ENCODE measurements at regions not wholly inside any gene's neighbourhood (a gene's known extent, or its start where the extent isn't known, plus 50 kb on each side); places are given as distances from the start of the nearest gene placed in this dataset.

DNA sequence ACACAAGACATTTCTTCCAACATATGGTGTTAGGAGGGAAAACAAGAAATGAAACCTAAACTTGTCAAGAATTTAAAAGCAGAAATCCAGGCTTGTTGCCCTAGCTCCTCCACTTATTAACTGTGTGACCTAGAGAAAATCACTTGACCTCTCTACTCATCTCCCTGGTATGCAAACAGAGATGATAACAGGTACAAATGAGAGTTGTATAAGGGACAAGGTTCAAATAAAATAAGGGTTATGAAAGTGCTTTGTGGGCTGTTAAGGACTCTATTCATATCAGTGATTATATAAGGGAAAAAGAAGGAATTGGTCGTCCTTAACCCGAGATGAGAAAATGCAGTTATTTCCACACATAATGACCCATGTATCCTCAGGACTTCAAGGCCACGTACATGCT lies 372.7 kb upstream of the TENM4 start:
- TF ChIP-seq POLR2A (IDR thresholded peaks at IDR 0.05): no peak
- TF ChIP-seq, protein P1, sequence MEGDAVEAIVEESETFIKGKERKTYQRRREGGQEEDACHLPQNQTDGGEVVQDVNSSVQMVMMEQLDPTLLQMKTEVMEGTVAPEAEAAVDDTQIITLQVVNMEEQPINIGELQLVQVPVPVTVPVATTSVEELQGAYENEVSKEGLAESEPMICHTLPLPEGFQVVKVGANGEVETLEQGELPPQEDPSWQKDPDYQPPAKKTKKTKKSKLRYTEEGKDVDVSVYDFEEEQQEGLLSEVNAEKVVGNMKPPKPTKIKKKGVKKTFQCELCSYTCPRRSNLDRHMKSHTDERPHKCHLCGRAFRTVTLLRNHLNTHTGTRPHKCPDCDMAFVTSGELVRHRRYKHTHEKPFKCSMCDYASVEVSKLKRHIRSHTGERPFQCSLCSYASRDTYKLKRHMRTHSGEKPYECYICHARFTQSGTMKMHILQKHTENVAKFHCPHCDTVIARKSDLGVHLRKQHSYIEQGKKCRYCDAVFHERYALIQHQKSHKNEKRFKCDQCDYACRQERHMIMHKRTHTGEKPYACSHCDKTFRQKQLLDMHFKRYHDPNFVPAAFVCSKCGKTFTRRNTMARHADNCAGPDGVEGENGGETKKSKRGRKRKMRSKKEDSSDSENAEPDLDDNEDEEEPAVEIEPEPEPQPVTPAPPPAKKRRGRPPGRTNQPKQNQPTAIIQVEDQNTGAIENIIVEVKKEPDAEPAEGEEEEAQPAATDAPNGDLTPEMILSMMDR (IDR thresholded peaks at IDR 0.05): no peak
- no peak overlapping the region for H3K4me3 ChIP-seq
- no peak for DNase-seq
- no peaks in the 10 kb centered on the region for H3K36me3 ChIP-seq
- intact Hi-C loops (cut with DNase I): no loop called here
- no peak for ATAC-seq
- H3K27me3 ChIP-seq: no peaks in the 10 kb centered on the region
- H3K27ac ChIP-seq: no peak overlapping the region
- 50 to 80% (median 65%) methylated on average over 3 of the region's 3 CpGs for WGBS, 4 donors
- H3K9me3 ChIP-seq: peaks cover 0 to 5% (median 0%) of the 10 kb centered on the region in 12 donors
- H3K4me1 ChIP-seq: peaks cover 0 to 3% (median 0%) of the 10 kb centered on the region in 12 donors

DNA sequence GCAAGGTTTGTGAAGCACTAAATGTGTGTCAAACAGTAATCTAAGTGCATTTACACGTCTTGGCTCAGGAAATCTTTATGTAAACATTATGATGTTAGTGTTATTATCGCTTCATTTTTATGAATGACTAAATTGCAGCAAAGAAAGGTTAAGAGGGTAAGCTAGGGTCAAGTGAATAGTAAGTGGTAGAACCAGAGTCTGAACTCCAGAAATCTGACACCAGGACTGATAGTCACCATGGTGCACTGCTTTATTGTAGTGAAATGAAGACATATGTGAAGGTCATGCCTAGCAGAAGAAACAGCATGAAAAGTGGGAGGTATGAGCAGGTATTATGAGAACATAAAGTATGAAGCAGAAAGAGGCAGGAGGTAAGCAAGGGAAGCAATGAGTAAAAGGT lies 368.7 kb upstream of the TENM4 start:
- intact Hi-C loops (cut with DNase I): no loop called here
- TF ChIP-seq, protein P1 (IDR thresholded peaks at IDR 0.05): no peak
- no peak for TF ChIP-seq POLR2A (IDR thresholded peaks at IDR 0.05)
- Histone ChIP-seq H3K36me3 (no peaks in the 10 kb centered on the region), H3K4me3 (no peak overlapping the region), H3K27ac (no peak overlapping the region), H3K9me3 (no peaks in the 10 kb centered on the region), H3K4me1 (peaks cover 0 to 3% (median 0%) of the 10 kb centered on the region in 12 donors), H3K27me3 (no peaks in the 10 kb centered on the region)
- 28 to 35% (median 31%) methylated on average over 2 of the region's 2 CpGs for WGBS, 4 donors
- ATAC-seq (no peak), DNase-seq (no peak)

DNA sequence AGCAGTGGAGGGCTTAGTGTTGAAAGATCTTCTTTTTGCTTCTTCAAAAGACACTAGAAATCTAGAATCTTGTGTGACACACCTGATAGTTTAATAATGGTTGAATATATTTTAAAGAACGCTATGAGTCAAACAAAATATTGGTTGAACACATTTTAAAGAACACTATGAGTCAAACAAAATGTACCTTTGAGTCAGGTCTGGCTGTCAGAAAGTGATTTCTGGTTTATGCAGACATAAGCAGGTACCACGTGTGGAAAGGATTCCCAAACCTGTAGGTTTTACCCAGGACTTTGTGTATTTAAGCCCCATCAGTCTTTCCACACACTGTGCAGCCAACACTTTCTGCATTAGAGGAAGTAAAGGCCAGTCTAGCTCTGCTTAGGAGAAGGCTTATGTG lies 366.7 kb upstream of the TENM4 start:
- Histone ChIP-seq H3K27me3 (no peaks in the 10 kb centered on the region), H3K4me1 (peaks cover 0 to 3% (median 0%) of the 10 kb centered on the region in 12 donors), H3K9me3 (no peaks in the 10 kb centered on the region), H3K4me3 (no peak overlapping the region), H3K36me3 (no peaks in the 10 kb centered on the region), H3K27ac (no peak overlapping the region)
- intact Hi-C loops (cut with DNase I): no loop called here
- ATAC-seq: no peak
- no peak for TF ChIP-seq POLR2A (IDR thresholded peaks at IDR 0.05)
- TF ChIP-seq, protein P1 (IDR thresholded peaks at IDR 0.05): no peak
- WGBS, 4 donors: 74 to 79% (median 76%) methylated on average over 2 of the region's 2 CpGs
- no peak for DNase-seq

DNA sequence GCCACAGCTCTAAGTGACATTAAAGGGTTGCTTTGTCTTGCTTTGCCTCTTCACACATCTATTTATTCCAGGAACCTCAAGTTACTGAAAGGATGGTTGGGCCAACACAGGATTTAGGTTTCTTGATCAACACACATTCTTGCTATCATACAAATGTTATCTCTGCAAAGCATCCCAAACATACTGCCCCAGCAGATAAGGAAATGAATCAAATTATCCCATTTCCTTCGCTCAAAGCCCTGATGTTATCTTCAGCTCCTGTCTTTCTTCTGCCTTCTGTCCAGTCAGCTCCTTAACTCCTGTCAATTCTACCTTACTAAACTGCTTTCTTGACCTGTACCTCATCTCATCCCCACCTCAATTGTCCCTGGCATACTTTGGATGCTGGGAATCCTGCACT lies 355.9 kb upstream of the TENM4 start:
- no peak overlapping the region for H3K4me3 ChIP-seq
- WGBS, 4 donors: 47 to 58% (median 52%) methylated on average over 1 of the region's 1 CpG
- no peaks in the 10 kb centered on the region for H3K27me3 ChIP-seq
- no peaks in the 10 kb centered on the region for H3K36me3 ChIP-seq
- intact Hi-C loops (cut with DNase I): no loop called here
- no peaks in the 10 kb centered on the region for H3K4me1 ChIP-seq
- no peak overlapping the region for H3K27ac ChIP-seq
- TF ChIP-seq POLR2A (IDR thresholded peaks at IDR 0.05): no peak
- DNase-seq (no peak), ATAC-seq (no peak)
- no peaks in the 10 kb centered on the region for H3K9me3 ChIP-seq

All from heart left ventricle (tissue), 16 donors.